Adrenal gland (tissue), 9 donors: ENCODE measurements at regions not wholly inside any gene's neighbourhood (a gene's known extent, or its start where the extent isn't known, plus 50 kb on each side); places are given as distances from the start of the nearest gene placed in this dataset.
A peak's percentile ranks its signal among the peaks of the same experiment; 100 is the strongest.

Experiments used
- DNase-seq, 7 donors: peaks; one replicate each; pipeline ENCODE4 v3.0.0-alpha.2; 2019 to 2020
- H3K27ac ChIP-seq, 5 donors: fragments of 200-600 bp; sonication (generic) in 4 of 5; 1 replicate in 3 of 5; 2 replicates in 2 of 5; pipeline versions ENCODE4 v1.5.1 to v1.8.0; 2016 to 2020; ENCODE audit warnings: mild to moderate bottlenecking in 1 of 5
- H3K27me3 ChIP-seq: fragments of 200-600 bp; 2 replicates; pipeline ENCODE4 v1.8.0; 2021
- H3K36me3 ChIP-seq, 2 donors: fragments of 200-600 bp; replicated peaks in 1 of 2; 1 replicate in 1 of 2; 2 replicates in 1 of 2; pipeline versions ENCODE4 v1.5.1 to v1.8.0; 2018 to 2022
- H3K4me1 ChIP-seq, 2 donors: fragments of 200-600 bp; replicated peaks in 1 of 2; 1 replicate in 1 of 2; 2 replicates in 1 of 2; pipeline versions ENCODE4 v1.5.1 to v1.8.0; 2018 to 2021
- H3K4me3 ChIP-seq, 4 donors: fragments of 200-600 bp; sonication (generic) in 3 of 4; one replicate each; pipeline ENCODE4 v1.5.1; 2016 to 2018
- H3K9me3 ChIP-seq, 3 donors: fragments of 200-600 bp; sonication (generic) in 1 of 3; replicated peaks in 1 of 3; 1 replicate in 2 of 3; 2 replicates in 1 of 3; pipeline versions ENCODE4 v1.5.1 to v1.8.0; 2016 to 2021
- CTCF ChIP-seq, 6 experiments: fragments of 450-650 bp in 4 of 6; fragments of 200-600 bp in 2 of 6; sonication (generic) in 1 of 6; IDR thresholded peaks; 1 replicate in 5 of 6; 2 replicates in 1 of 6; pipeline versions ENCODE4 v1.5.1 to v1.8.0; 2016 to 2021; ENCODE audit warnings: antibody characterized with exemption in 6 of 6, mild to moderate bottlenecking in 2 of 6, moderate library complexity in 1 of 6
- POLR2A ChIP-seq, 2 donors: fragments of 450-650 bp; IDR thresholded peaks; one replicate each; pipeline ENCODE4 v1.6.1; 2017; ENCODE audit warnings: antibody characterized with exemption in 2 of 2, mild to moderate bottlenecking in 2 of 2, moderate library complexity in 1 of 2
- WGBS, 4 donors: extraction: QIAGEN DNeasy Blood & Tissue Kit in 2 of 4; methylation state at CpG; one replicate each; pipeline versions ENCODE4 v1.1.5 to v1.1.7; 2013 to 2017; 5-methylcytosine and 5-hydroxymethylcytosine counted together
- intact Hi-C, 2 donors: fragments of 100-400 bp; cut with DNase I; formaldehyde crosslinking; loops; one replicate each; pipeline versions ENCODE4 v1.14.1 to v1.15.0; 2022 to 2023
- donor health status: healthy with polysubstance abuse.
- donor health status: Bipolar disorder and iron deficiency.
- donor health status: DM: yes; HTN: yes; CAD: no.
- donor health status: DM: no; HTN: no; CAD: no.
- donor health status: DM: no; HTN: no; CAD: no.

GRCh38 chr19:29285187-29285687, 72.3 kb upstream of the UQCRFS1 start:
- Histone ChIP-seq H3K36me3 (no peaks in the 10 kb centered on the region), H3K4me1 (no peaks in the 10 kb centered on the region), H3K4me3 (no peak overlapping the region), H3K27me3 (no peaks in the 10 kb centered on the region), H3K27ac (no peak overlapping the region), H3K9me3 (no peaks in the 10 kb centered on the region)
- TF ChIP-seq CTCF (IDR thresholded peaks at IDR 0.05) (no peak), POLR2A (IDR thresholded peaks at IDR 0.05) (no peak)
- 60 to 70% (median 65%) methylated on average over 6 of the region's 6 CpGs for WGBS, 4 donors
- DNase-seq, result no peak
- intact Hi-C loops, result no loop called here

GRCh38 chr19:29285878-29286277, 72.9 kb upstream of the UQCRFS1 start:
- peak in 1 of 6 experiments; percentile 12 for TF ChIP-seq CTCF (IDR thresholded peaks at IDR 0.05)
- TF ChIP-seq POLR2A (IDR thresholded peaks at IDR 0.05), result no peak
- H3K36me3 ChIP-seq, result no peaks in the 10 kb centered on the region
- H3K27ac ChIP-seq, result no peak overlapping the region
- no peaks in the 10 kb centered on the region for H3K9me3 ChIP-seq
- H3K4me3 ChIP-seq, result no peak overlapping the region
- DNase-seq, result no peak
- no peaks in the 10 kb centered on the region for H3K4me1 ChIP-seq
- WGBS, 4 donors, result 26 to 42% (median 29%) methylated on average over 5 to 6 of the region's 6 CpGs
- intact Hi-C loops, result no loop called here
- no peaks in the 10 kb centered on the region for H3K27me3 ChIP-seq

- Histone ChIP-seq H3K4me1 (no peaks in the 10 kb centered on the region), H3K36me3 (no peaks in the 10 kb centered on the region), H3K4me3 (no peak overlapping the region), H3K9me3 (no peaks in the 10 kb centered on the region), H3K27ac (no peak overlapping the region), H3K27me3 (no peaks in the 10 kb centered on the region)
- intact Hi-C loops, result no loop called here
- DNase-seq, result no peak
- 69 to 75% (median 74%) methylated on average over 4 of the region's 4 CpGs for WGBS, 4 donors
- TF ChIP-seq POLR2A (IDR thresholded peaks at IDR 0.05), result no peak
- TF ChIP-seq CTCF (IDR thresholded peaks at IDR 0.05), result no peak
These were observed 74.1 kb upstream of the UQCRFS1 start for GRCh38 chr19:29287061-29287460.

GRCh38 chr19:29288256-29288655, 75.3 kb upstream of the UQCRFS1 start:
- H3K27me3 ChIP-seq, result no peaks in the 10 kb centered on the region
- no peak for DNase-seq
- no peaks in the 10 kb centered on the region for H3K36me3 ChIP-seq
- H3K27ac ChIP-seq, result no peak overlapping the region
- TF ChIP-seq POLR2A (IDR thresholded peaks at IDR 0.05) (no peak), CTCF (IDR thresholded peaks at IDR 0.05) (no peak)
- H3K4me1 ChIP-seq, result no peaks in the 10 kb centered on the region
- intact Hi-C loops, result no loop called here
- no peaks in the 10 kb centered on the region for H3K9me3 ChIP-seq
- 80 to 91% (median 85%) methylated on average over 4 of the region's 4 CpGs for WGBS, 4 donors
- no peak overlapping the region for H3K4me3 ChIP-seq
